ENCODE measurements at regions not wholly inside any gene's neighbourhood (a gene's known extent, or its start where the extent isn't known, plus 50 kb on each side); places are given as distances from the start of the nearest gene placed in this dataset.

DNA sequence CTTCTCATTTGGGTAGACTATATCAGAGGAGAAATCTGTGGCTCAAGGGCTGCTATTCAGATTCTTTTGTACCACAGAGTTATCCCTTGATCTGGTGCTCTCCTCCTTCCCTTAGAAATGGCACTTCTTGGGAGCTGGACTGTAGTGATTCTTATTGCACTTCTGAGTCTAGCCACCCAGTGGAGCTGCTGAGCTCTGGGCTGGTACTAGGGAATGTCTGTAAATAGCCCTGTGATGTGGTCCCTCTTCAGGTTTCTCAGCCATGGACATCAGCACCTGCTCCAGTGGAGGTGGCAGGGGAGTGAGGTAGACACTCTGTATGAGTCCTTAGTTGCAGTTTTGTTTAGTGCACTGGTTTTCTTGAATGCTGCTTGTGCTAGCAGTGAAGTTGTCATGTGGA is 1292.6 kb downstream of the SI start:
- Histone ChIP-seq H3K27ac (ENCODE audit: extremely low read depth, low read depth, low read length) (no peak overlapping the region), H3K9me1 (ENCODE audit: control insufficient read depth, insufficient read depth, low read length) (no peaks in the 10 kb centered on the region), H3K79me2 (ENCODE audit: control insufficient read depth, insufficient read depth, low read length) (no peaks in the 10 kb centered on the region), H3K27me3 (ENCODE audit: control insufficient read depth in 2 of 2, insufficient read depth in 2 of 2, low read length in 2 of 2) (no peaks in the 10 kb centered on the region), H3K9me3 (replicated peaks; ENCODE audit: control insufficient read depth, insufficient read depth, low read depth, low read length) (no peaks in the 10 kb centered on the region), H4K20me1 (replicated peaks; ENCODE audit: control insufficient read depth, insufficient read depth, low read length) (no peaks in the 10 kb centered on the region), H3K9ac (ENCODE audit: insufficient read depth in 1 of 2, low read depth in 2 of 2, low read length in 2 of 2) (no peak overlapping the region), H3K4me2 (ENCODE audit: insufficient read depth, low read length) (no peak overlapping the region), H3K4me3 (no peak overlapping the region), H2AFZ (ENCODE audit: low read depth, low read length) (no peak overlapping the region), H3K36me3 (ENCODE audit: control insufficient read depth, insufficient read depth, low read length) (no peaks in the 10 kb centered on the region), H3K4me1 (replicated peaks in 1 of 2; ENCODE audit: control insufficient read depth in 2 of 2, insufficient read depth in 2 of 2, low read length in 2 of 2) (no peaks in the 10 kb centered on the region)
- TF ChIP-seq BCL6 (CRISPR knock-in tag; IDR thresholded peaks at IDR 0.05) (no peak), CTCF (IDR thresholded peaks at IDR 0.05 in 2 of 3, conservative IDR thresholded peaks at IDR 0.05 in 1 of 3; ENCODE audit: insufficient read depth in 2 of 3, low read depth in 1 of 3, low read length in 3 of 3) (0 out of 6 replicates have a peak, but pooled peaks of 1 of the 3 experiments have one; percentile 17)
- in situ Hi-C loops (cut with MboI) (no loop called here), intact Hi-C loops (cut with micrococcal nuclease) (no loop called here)
- no peak for FAIRE-seq
- ChIA-PET POLR2A (no interaction called here), CTCF (ENCODE audit: low intra/inter-chr PET ratio) (no interaction called here)
- BruUV-seq (replicated peaks): no TSS peak
- no peak for ATAC-seq
- DNase-seq (ENCODE audit: extremely low read depth in 1 of 4, low spot score in 3 of 4): no peak

DNA sequence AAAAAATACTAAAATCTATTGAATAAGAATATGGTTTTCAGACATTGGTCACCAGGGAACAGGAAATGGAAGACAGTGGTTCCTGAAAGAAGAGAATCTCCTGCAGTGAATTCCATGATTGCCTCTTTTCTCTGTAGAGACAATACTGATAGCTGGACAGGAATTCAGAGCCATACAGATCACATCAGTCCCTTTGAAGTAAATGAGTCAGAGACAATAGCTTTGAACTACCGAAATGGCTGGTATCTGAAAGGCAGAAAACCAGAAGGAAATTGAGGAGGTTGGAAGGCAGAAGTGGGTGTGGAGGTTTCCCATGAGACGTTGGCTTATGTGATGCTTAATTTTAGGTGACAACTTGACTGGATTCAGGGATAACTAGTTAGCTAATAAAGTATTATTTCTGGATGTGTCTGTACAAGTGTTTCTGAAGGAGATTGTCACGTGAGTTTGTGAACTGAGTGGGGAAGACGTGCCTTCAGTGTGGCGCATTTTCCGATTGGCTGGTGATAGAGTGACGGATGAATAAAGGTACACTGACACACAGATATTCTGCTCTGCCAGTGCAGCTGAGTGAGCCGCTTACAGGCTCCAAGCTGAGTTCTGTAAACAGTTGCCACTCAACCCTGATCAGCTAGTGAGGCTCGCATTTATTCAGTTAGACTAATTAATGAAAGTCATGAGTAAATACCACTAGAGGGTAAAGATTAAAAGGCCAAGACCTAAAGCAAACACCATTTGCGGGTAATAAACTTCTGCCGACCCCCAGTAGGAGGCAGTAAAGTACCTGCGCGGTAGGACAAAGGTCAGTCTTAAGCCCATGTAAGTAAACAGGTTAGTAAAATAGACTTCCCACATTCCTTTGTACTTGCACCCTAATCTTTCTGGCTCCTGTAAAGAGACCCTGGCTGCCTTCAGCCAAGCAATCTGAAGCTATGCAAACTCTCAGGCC is 1298.6 kb downstream of the SI start:
- under 1% methylated on average over 13 of the region's 13 CpGs for WGBS (ENCODE audit: insufficient coverage, low coverage, missing lambda C conversion rate)
- CTCF ChIA-PET (ENCODE audit: low intra/inter-chr PET ratio): no interaction called here
- no peak for FAIRE-seq
- TF ChIP-seq MAFK (IDR thresholded peaks at IDR 0.05; ENCODE audit: low read length) (no peak), MTA2 (IDR thresholded peaks at IDR 0.05; ENCODE audit: low read depth) (no peak), SRSF1 (IDR thresholded peaks at IDR 0.05; ENCODE audit: low read depth, low read length) (no peak), ZNF134 (CRISPR knock-in tag; conservative IDR thresholded peaks at IDR 0.05) (no peak), MYNN (IDR thresholded peaks at IDR 0.05) (no peak), MYNN (CRISPR knock-in tag; IDR thresholded peaks at IDR 0.05) (no peak), U2AF1 (optimal IDR thresholded peaks at IDR 0.05; ENCODE audit: low read depth, low read length) (no peak)
- TF ChIP-seq, protein P1, sequence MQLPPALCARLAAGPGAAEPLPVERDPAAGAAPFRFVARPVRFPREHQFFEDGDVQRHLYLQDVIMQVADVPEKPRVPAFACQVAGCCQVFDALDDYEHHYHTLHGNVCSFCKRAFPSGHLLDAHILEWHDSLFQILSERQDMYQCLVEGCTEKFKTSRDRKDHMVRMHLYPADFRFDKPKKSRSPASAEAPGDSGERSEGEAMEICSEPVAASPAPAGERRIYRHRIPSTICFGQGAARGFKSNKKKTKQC (CRISPR knock-in tag; IDR thresholded peaks at IDR 0.05): no peak

More for the DNA sequence above, 1298.6 kb downstream of the SI start:
- ATAC-seq (no peak), DNase-seq (ENCODE audit: extremely low read depth in 1 of 4, low spot score in 3 of 4) (no peak)
- Histone ChIP-seq H3K4me1 (replicated peaks in 1 of 2; ENCODE audit: control insufficient read depth in 2 of 2, insufficient read depth in 2 of 2, low read length in 2 of 2) (no peaks in the 10 kb centered on the region), H3K9me1 (ENCODE audit: control insufficient read depth, insufficient read depth, low read length) (no peaks in the 10 kb centered on the region), H3K9me3 (replicated peaks; ENCODE audit: control insufficient read depth, insufficient read depth, low read depth, low read length) (no peaks in the 10 kb centered on the region), H3K36me3 (ENCODE audit: control insufficient read depth, insufficient read depth, low read length) (no peaks in the 10 kb centered on the region), H3K4me3 (no peak overlapping the region), H3K27me3 (ENCODE audit: control insufficient read depth in 2 of 2, insufficient read depth in 2 of 2, low read length in 2 of 2) (no peaks in the 10 kb centered on the region), H4K20me1 (replicated peaks; ENCODE audit: control insufficient read depth, insufficient read depth, low read length) (no peaks in the 10 kb centered on the region), H3K27ac (ENCODE audit: extremely low read depth, low read depth, low read length) (no peak overlapping the region), H3K79me2 (ENCODE audit: control insufficient read depth, insufficient read depth, low read length) (no peaks in the 10 kb centered on the region), H3K9ac (ENCODE audit: insufficient read depth in 1 of 2, low read depth in 2 of 2, low read length in 2 of 2) (no peak overlapping the region), H3K4me2 (ENCODE audit: insufficient read depth, low read length) (no peak overlapping the region), H2AFZ (ENCODE audit: low read depth, low read length) (no peak overlapping the region)
- POLR2A ChIA-PET: no interaction called here
- intact Hi-C loops (cut with micrococcal nuclease) (no loop called here), in situ Hi-C loops (cut with MboI) (no loop called here)
- no TSS peak for BruUV-seq (replicated peaks)
